K562 (cell line): ENCODE measurements at regions not wholly inside any gene's neighbourhood (a gene's known extent, or its start where the extent isn't known, plus 50 kb on each side); places are given as distances from the start of the nearest gene placed in this dataset.
A peak's percentile ranks its signal among the peaks of the same experiment; 100 is the strongest.
"Not testable (repeated sequence)": the region's sequence is repeated elsewhere in the genome, so short reads cannot be mapped to it uniquely, and the experiment has no call there.

Experiments
- ATAC-seq: fragments of 200-7000 bp; cut with Tn5 transposase; 3 replicates; pipeline ENCODE4 v1.9.1; 2020; ENCODE audit warnings: moderate library complexity
- BruUV-seq: library from RNA; stranded (reverse); fragments of 400-500 nt; replicated peaks from 2 replicates; lab custom pipeline; 2021; lab: Mats Ljungman, UMichigan
- CTCF ChIA-PET: fragments of 300-600 bp; formaldehyde crosslinking; extraction: SDS; loops from one replicate; lab custom pipeline; 2021; ENCODE audit warnings: low intra/inter-chr PET ratio; lab: Yijun Ruan, JAX
- POLR2A ChIA-PET: fragments of 300-600, 350-650 bp; sonication (Branson Sonifier 250); formaldehyde crosslinking; extraction: SDS; loops from one replicate; lab custom pipeline; 2021; ENCODE audit warnings: antibody characterized with exemption, inconsistent platforms; lab: Yijun Ruan, JAX
- DNase-seq, 4 experiments: peaks; one replicate each; pipeline versions ENCODE4 v3.0.0 to v3.0.0-alpha.2; 2011 to 2018; ENCODE audit warnings: low spot score in 3 of 4, mixed read lengths in 3 of 4; ENCODE audit errors: extremely low read depth in 1 of 4
- FAIRE-seq: peaks from 2 replicates; lab custom pipeline; 2011; peaks lifted over from hg19 to GRCh38; lab: Jason Lieb, UNC
- H2AFZ ChIP-seq: 2 replicates; pipeline ENCODE4 v1.6.0; 2011; ENCODE audit warnings: low read depth, low read length, control low read depth, inconsistent platforms
- H3K27ac ChIP-seq: fragments of 200-600 bp; 3 replicates; pipeline ENCODE4 v1.8.0; 2011; ENCODE audit warnings: low read depth, mild to moderate bottlenecking, control low read depth, inconsistent platforms, low read length, moderate library complexity, mixed read lengths; ENCODE audit errors: extremely low read depth
- H3K27me3 ChIP-seq, 2 experiments: fragments of 300-600 bp in 1 of 2; 2 replicates in 1 of 2; 3 replicates in 1 of 2; pipeline versions ENCODE4 v1.6.0 to v1.8.0; 2011; ENCODE audit warnings: inconsistent platforms in 2 of 2, low read length in 2 of 2, mild to moderate bottlenecking in 1 of 2, mixed read lengths in 1 of 2, moderate library complexity in 1 of 2; ENCODE audit not compliant: control insufficient read depth in 2 of 2, insufficient read depth in 2 of 2
- H3K36me3 ChIP-seq: fragments of 300-600 bp; 3 replicates; pipeline ENCODE4 v1.8.0; 2011; ENCODE audit warnings: mild to moderate bottlenecking, low read length, inconsistent platforms; ENCODE audit not compliant: control insufficient read depth, insufficient read depth
- H3K4me1 ChIP-seq, 2 experiments: fragments of 200-600 bp in 1 of 2; replicated peaks in 1 of 2; 2 replicates in 1 of 2; 3 replicates in 1 of 2; pipeline versions ENCODE4 v1.5.1 to v1.8.0; 2011; ENCODE audit warnings: inconsistent platforms in 2 of 2, low read length in 2 of 2, mild to moderate bottlenecking in 1 of 2, mixed read lengths in 1 of 2, moderate library complexity in 1 of 2; ENCODE audit not compliant: control insufficient read depth in 2 of 2, insufficient read depth in 2 of 2
- H3K4me2 ChIP-seq: 2 replicates; pipeline ENCODE4 v1.6.1; 2011; ENCODE audit warnings: low read length, control low read depth, inconsistent platforms, mixed read lengths; ENCODE audit not compliant: insufficient read depth
- H3K4me3 ChIP-seq: fragments of 200-600 bp; sonication (generic), shearing (Covaris generic); 2 replicates; pipeline ENCODE4 v1.5.1; 2016; ENCODE audit warnings: control low read depth, inconsistent platforms
- H3K79me2 ChIP-seq: fragments of 200-600 bp; 3 replicates; pipeline ENCODE4 v1.8.0; 2011; ENCODE audit warnings: low read length, inconsistent platforms; ENCODE audit not compliant: control insufficient read depth, insufficient read depth
- H3K9ac ChIP-seq, 2 experiments: 2 replicates each; pipeline versions ENCODE4 v1.6.0 to v1.6.1; 2011; ENCODE audit warnings: low read depth in 2 of 2, low read length in 2 of 2, control low read depth in 1 of 2, inconsistent platforms in 1 of 2, mild to moderate bottlenecking in 1 of 2, mixed read lengths in 1 of 2; ENCODE audit not compliant: insufficient read depth in 1 of 2
- H3K9me1 ChIP-seq: one replicate; pipeline ENCODE4 v1.6.0; 2011; ENCODE audit warnings: inconsistent platforms, mild to moderate bottlenecking, low read length, moderate library complexity; ENCODE audit not compliant: control insufficient read depth, insufficient read depth
- H3K9me3 ChIP-seq: replicated peaks from 2 replicates; pipeline ENCODE4 v1.5.1; 2011; ENCODE audit warnings: low read depth, low read length, inconsistent platforms; ENCODE audit not compliant: control insufficient read depth, insufficient read depth
- H4K20me1 ChIP-seq: replicated peaks from 2 replicates; pipeline ENCODE4 v1.6.1; 2011; ENCODE audit warnings: low read length, inconsistent platforms, mixed read lengths; ENCODE audit not compliant: control insufficient read depth, insufficient read depth
- ATF7 ChIP-seq: fragments of 450-650 bp; IDR thresholded peaks from 2 replicates; pipeline ENCODE4 v1.7.1; 2014; ENCODE audit warnings: mild to moderate bottlenecking, moderate library complexity
- CEBPB ChIP-seq: fragments of 450-650 bp; IDR thresholded peaks from 2 replicates; pipeline ENCODE4 v1.6.1; 2016; ENCODE audit warnings: missing genetic modification characterization, missing compliant biosample characterization
- CEBPG ChIP-seq, 3 experiments: fragments of 200-800 bp in 1 of 3; sonication (Bioruptor generic) in 1 of 3; sonication (generic) in 1 of 3; formaldehyde crosslinking in 1 of 3; IDR thresholded peaks in 2 of 3; conservative IDR thresholded peaks in 1 of 3; 2 replicates each; pipeline versions ENCODE4 v1.6.1 to v1.8.0; 2016 to 2022; ENCODE audit warnings: missing compliant biosample characterization in 2 of 3, missing genetic modification characterization in 2 of 3, mild to moderate bottlenecking in 1 of 3, missing genetic modification reagents in 1 of 3
- FOXO4 ChIP-seq: fragments of 450-650 bp; formaldehyde crosslinking; IDR thresholded peaks from 2 replicates; pipeline ENCODE4 v1.4.0; 2020; ENCODE audit warnings: mild to moderate bottlenecking, moderate library complexity
- MBD1 ChIP-seq: fragments of 250-450 bp; sonication (Bioruptor Pico); IDR thresholded peaks from 2 replicates; pipeline ENCODE4 v1.8.0; 2022; ENCODE audit warnings: inconsistent platforms
- RHOXF2B ChIP-seq: fragments of 250-450 bp; sonication (Bioruptor Pico); conservative IDR thresholded peaks from 2 replicates; pipeline ENCODE4 v1.5.1; 2021
- ZNF174 ChIP-seq: fragments of 250-450 bp; sonication (Bioruptor Pico); IDR thresholded peaks from 2 replicates; pipeline ENCODE4 v1.4.0; 2020; ENCODE audit warnings: mild to moderate bottlenecking
- ZNF175 ChIP-seq: fragments of 200-800 bp; sonication (Bioruptor generic); IDR thresholded peaks from 2 replicates; pipeline ENCODE4 v1.6.1; 2016; ENCODE audit warnings: low read depth, mild to moderate bottlenecking, missing genetic modification characterization, missing compliant biosample characterization
- WGBS: fragments of 100-300 bp; shearing (Covaris generic); methylation state at CpG from one replicate; pipeline ENCODE4 v1.1.6; 2016; ENCODE audit warnings: low coverage, mixed read lengths; ENCODE audit not compliant: insufficient coverage; ENCODE audit errors: missing lambda C conversion rate; 5-methylcytosine and 5-hydroxymethylcytosine counted together
- in situ Hi-C: fragments of 300-500 bp; cut with MboI; formaldehyde crosslinking; loops from 4 replicates; pipeline ENCODE4 v1.15.0; 2018; ENCODE audit warnings: inconsistent platforms, mixed read lengths
- intact Hi-C: fragments of 100-400 bp; cut with micrococcal nuclease; formaldehyde crosslinking; loops from 2 replicates; pipeline ENCODE4 v1.14.2; 2022

GRCh38 chr5:104890767-104891166, 1328.2 kb upstream of the NUDT12 start (continued):
- TF ChIP-seq ZNF175 (CRISPR knock-in tag) (no peak), ZNF174 (CRISPR knock-in tag) (no peak), MBD1 (CRISPR knock-in tag) (no peak), ATF7 (no peak), FOXO4 (no peak)
- TF ChIP-seq, all 486 proteins: peak for 0

GRCh38 chr5:104859437-104859836, 1296.8 kb upstream of the NUDT12 start:
- in situ Hi-C loops, result no loop called here
- no peak for FAIRE-seq

GRCh38 chr5:104852099-104852498, 1289.5 kb upstream of the NUDT12 start:
- H3K4me1 ChIP-seq, H3K9ac ChIP-seq, H3K79me2 ChIP-seq, H3K4me3 ChIP-seq, DNase-seq, H3K27ac ChIP-seq, ATAC-seq, H4K20me1 ChIP-seq, H2AFZ ChIP-seq, BruUV-seq, POLR2A ChIA-PET, intact Hi-C loops, H3K4me2 ChIP-seq, H3K27me3 ChIP-seq, H3K9me3 ChIP-seq, H3K9me1 ChIP-seq, H3K36me3 ChIP-seq, CTCF ChIA-PET, in situ Hi-C loops, FAIRE-seq: not testable (repeated sequence)
- 6% methylated on average over 5 of the region's 5 CpGs for WGBS

More at GRCh38 chr5:104859437-104859836, 1296.8 kb upstream of the NUDT12 start:
- no peaks in the 10 kb centered on the region for H3K9me3 ChIP-seq
- no peak overlapping the region for H3K4me2 ChIP-seq
- H3K27me3 ChIP-seq, result no peaks in the 10 kb centered on the region
- no peak overlapping the region for H3K9ac ChIP-seq
- H3K4me1 ChIP-seq, result no peaks in the 10 kb centered on the region
- no peak for DNase-seq
- no peaks in the 10 kb centered on the region for H3K79me2 ChIP-seq
- WGBS, result 14% methylated on average over 4 of the region's 4 CpGs
- H2AFZ ChIP-seq, result no peak overlapping the region
- no peak for ATAC-seq
- POLR2A ChIA-PET, result interaction anchor here (0.6 kb wide), 1 partner anchor 277 kb away, joined by 3 read pairs; no protein-coding TSS in a partner anchor
- no peaks in the 10 kb centered on the region for H3K36me3 ChIP-seq
- no peak overlapping the region for H3K27ac ChIP-seq
- intact Hi-C loops, result no loop called here
- no peaks in the 10 kb centered on the region for H4K20me1 ChIP-seq
- TF ChIP-seq CEBPB, result peak; percentile 77
- TF ChIP-seq RHOXF2B (CRISPR knock-in tag), result no peak
- TF ChIP-seq CEBPG (CRISPR knock-in tag; IDR thresholded peaks at IDR 0.05), result no peak
- TF ChIP-seq CEBPG (tag; conservative IDR thresholded peaks at IDR 0.05 in 1 of 2, IDR thresholded peaks at IDR 0.05 in 1 of 2), result peak; percentile 9 to 81; a peak in 2 of 4 replicates
- TF ChIP-seq, all 486 proteins: peak for 2
- H3K4me3 ChIP-seq, result no peak overlapping the region
- BruUV-seq, result no TSS peak
- CTCF ChIA-PET, result no interaction called here
- H3K9me1 ChIP-seq, result no peaks in the 10 kb centered on the region
